ENCODE measurements at regions not wholly inside any gene's neighbourhood (a gene's known extent, or its start where the extent isn't known, plus 50 kb on each side); places are given as distances from the start of the nearest gene placed in this dataset.

GRCh38 chr2:45132551-45132950, 123.3 kb upstream of the SIX2 start:
- H3K4me3 ChIP-seq (ENCODE audit: low read length), result no peak overlapping the region
- TF ChIP-seq CTCF (IDR thresholded peaks at IDR 0.05; ENCODE audit: low read depth, low read length) (no peak), EZH2phosphoT487 (IDR thresholded peaks at IDR 0.05; ENCODE audit: low read depth) (no peak)
- no peaks in the 10 kb centered on the region for H3K79me2 ChIP-seq (ENCODE audit: low read length)
- H2AFZ ChIP-seq (ENCODE audit: low read depth, low read length), result no peak overlapping the region
- no peaks in the 10 kb centered on the region for H3K9me3 ChIP-seq (ENCODE audit: insufficient read depth, low read length)
- H4K20me1 ChIP-seq (ENCODE audit: insufficient read depth, low read length), result no peaks in the 10 kb centered on the region
- H3K4me2 ChIP-seq (ENCODE audit: low read length), result no peak overlapping the region
- H3K27ac ChIP-seq (ENCODE audit: low read length), result no peak overlapping the region
- H3K36me3 ChIP-seq (replicated peaks; ENCODE audit: low read depth, low read length), result no peaks in the 10 kb centered on the region
- H3K9ac ChIP-seq (ENCODE audit: low read length), result no peak overlapping the region
- peaks cover 3% of the 10 kb centered on the region; the same call in 1 of the 2 replicates for H3K27me3 ChIP-seq (ENCODE audit: low read depth, low read length)
- no peaks in the 10 kb centered on the region for H3K4me1 ChIP-seq (ENCODE audit: low read length)

GRCh38 chr2:45131587-45131986, 122.3 kb upstream of the SIX2 start:
- peaks cover 3% of the 10 kb centered on the region; the same call in 1 of the 2 replicates for H3K27me3 ChIP-seq (ENCODE audit: low read depth, low read length)

GRCh38 chr2:45130736-45131135, 121.5 kb upstream of the SIX2 start:
- Histone ChIP-seq H3K9ac (ENCODE audit: low read length) (no peak overlapping the region), H2AFZ (ENCODE audit: low read depth, low read length) (no peak overlapping the region), H4K20me1 (ENCODE audit: insufficient read depth, low read length) (no peaks in the 10 kb centered on the region), H3K27me3 (ENCODE audit: low read depth, low read length) (no peaks in the 10 kb centered on the region; the same call in 1 of the 2 replicates), H3K36me3 (replicated peaks; ENCODE audit: low read depth, low read length) (no peaks in the 10 kb centered on the region), H3K9me3 (ENCODE audit: insufficient read depth, low read length) (no peaks in the 10 kb centered on the region), H3K79me2 (ENCODE audit: low read length) (no peaks in the 10 kb centered on the region), H3K4me1 (ENCODE audit: low read length) (no peaks in the 10 kb centered on the region), H3K27ac (ENCODE audit: low read length) (no peak overlapping the region), H3K4me2 (ENCODE audit: low read length) (no peak overlapping the region), H3K4me3 (ENCODE audit: low read length) (no peak overlapping the region)
- TF ChIP-seq EZH2phosphoT487 (IDR thresholded peaks at IDR 0.05; ENCODE audit: low read depth), result no peak
- no peak for TF ChIP-seq CTCF (IDR thresholded peaks at IDR 0.05; ENCODE audit: low read depth, low read length)

More at GRCh38 chr2:45131587-45131986, 122.3 kb upstream of the SIX2 start:
- no peak for TF ChIP-seq EZH2phosphoT487 (IDR thresholded peaks at IDR 0.05; ENCODE audit: low read depth)
- TF ChIP-seq CTCF (IDR thresholded peaks at IDR 0.05; ENCODE audit: low read depth, low read length), result no peak
- Histone ChIP-seq H4K20me1 (ENCODE audit: insufficient read depth, low read length) (no peaks in the 10 kb centered on the region), H3K9me3 (ENCODE audit: insufficient read depth, low read length) (no peaks in the 10 kb centered on the region), H3K9ac (ENCODE audit: low read length) (no peak overlapping the region), H3K4me1 (ENCODE audit: low read length) (no peaks in the 10 kb centered on the region), H3K4me3 (ENCODE audit: low read length) (no peak overlapping the region), H3K79me2 (ENCODE audit: low read length) (no peaks in the 10 kb centered on the region), H3K27ac (ENCODE audit: low read length) (no peak overlapping the region), H3K36me3 (replicated peaks; ENCODE audit: low read depth, low read length) (no peaks in the 10 kb centered on the region), H3K4me2 (ENCODE audit: low read length) (no peak overlapping the region), H2AFZ (ENCODE audit: low read depth, low read length) (no peak overlapping the region)

- no peak overlapping the region for H3K4me3 ChIP-seq (ENCODE audit: low read length)
- no peaks in the 10 kb centered on the region for H3K4me1 ChIP-seq (ENCODE audit: low read length)
- H4K20me1 ChIP-seq (ENCODE audit: insufficient read depth, low read length), result no peaks in the 10 kb centered on the region
- no peak overlapping the region for H2AFZ ChIP-seq (ENCODE audit: low read depth, low read length)
- H3K79me2 ChIP-seq (ENCODE audit: low read length), result no peaks in the 10 kb centered on the region
- H3K4me2 ChIP-seq (ENCODE audit: low read length), result no peak overlapping the region
- H3K27ac ChIP-seq (ENCODE audit: low read length), result no peak overlapping the region
- H3K27me3 ChIP-seq (ENCODE audit: low read depth, low read length), result no peaks in the 10 kb centered on the region
- H3K36me3 ChIP-seq (replicated peaks; ENCODE audit: low read depth, low read length), result no peaks in the 10 kb centered on the region
- H3K9ac ChIP-seq (ENCODE audit: low read length), result no peak overlapping the region
- no peaks in the 10 kb centered on the region for H3K9me3 ChIP-seq (ENCODE audit: insufficient read depth, low read length)
- TF ChIP-seq CTCF (IDR thresholded peaks at IDR 0.05; ENCODE audit: low read depth, low read length) (no peak), EZH2phosphoT487 (IDR thresholded peaks at IDR 0.05; ENCODE audit: low read depth) (no peak)
Measured at GRCh38 chr2:45128580-45128997, 119.3 kb upstream of the SIX2 start.
